Gastrocnemius medialis (tissue), 4 donors: ENCODE measurements at regions not wholly inside any gene's neighbourhood (a gene's known extent, or its start where the extent isn't known, plus 50 kb on each side); places are given as distances from the start of the nearest gene placed in this dataset.

Experiments
- ATAC-seq, 2 donors: fragments of 150-250 bp; one replicate each; pipeline ENCODE4 v1.9.1; 2016
- DNase-seq, 2 donors: peaks; one replicate each; pipeline ENCODE4 v3.0.0-alpha.2; 2019
- H3K27ac ChIP-seq, 4 donors: fragments of 200-600 bp; sonication (generic); 1 replicate in 1 of 4; 2 replicates in 3 of 4; pipeline ENCODE4 v1.5.1; 2016 to 2018; ENCODE audit warnings: mild to moderate bottlenecking in 2 of 4, moderate library complexity in 1 of 4
- H3K27me3 ChIP-seq, 3 donors: fragments of 200-600 bp; sonication (generic) in 2 of 3; 1 replicate in 1 of 3; 2 replicates in 2 of 3; pipeline versions ENCODE4 v1.5.1 to v1.6.0; 2016 to 2019; ENCODE audit warnings: mild to moderate bottlenecking in 1 of 3, moderate library complexity in 1 of 3
- H3K36me3 ChIP-seq, 2 donors: fragments of 200-600 bp; sonication (generic) in 1 of 2; one replicate each; pipeline ENCODE4 v1.5.1; 2017 to 2018
- H3K4me1 ChIP-seq, 2 donors: fragments of 200-600 bp; sonication (generic) in 1 of 2; one replicate each; pipeline ENCODE4 v1.5.1; 2016 to 2017; ENCODE audit warnings: mild to moderate bottlenecking in 2 of 2
- H3K4me3 ChIP-seq, 4 donors: fragments of 200-600 bp; sonication (generic) in 3 of 4; 1 replicate in 1 of 4; 2 replicates in 3 of 4; pipeline ENCODE4 v1.5.1; 2016 to 2019; ENCODE audit warnings: mild to moderate bottlenecking in 2 of 4
- H3K9me3 ChIP-seq, 3 donors: fragments of 200-600 bp; sonication (generic) in 2 of 3; 1 replicate in 1 of 3; 2 replicates in 2 of 3; pipeline ENCODE4 v1.5.1; 2016 to 2019
- CTCF ChIP-seq, 5 experiments: fragments of 450-650 bp in 3 of 5; fragments of 200-600 bp in 2 of 5; sonication (generic) in 2 of 5; IDR thresholded peaks in 4 of 5; conservative IDR thresholded peaks in 1 of 5; 1 replicate in 4 of 5; 2 replicates in 1 of 5; pipeline ENCODE4 v1.5.1; 2016 to 2019; ENCODE audit warnings: antibody characterized with exemption in 5 of 5, mild to moderate bottlenecking in 3 of 5, moderate library complexity in 3 of 5
- POLR2A ChIP-seq, 2 donors: fragments of 450-650 bp; IDR thresholded peaks; one replicate each; pipeline ENCODE4 v1.6.1; 2017; ENCODE audit warnings: antibody characterized with exemption in 2 of 2, mild to moderate bottlenecking in 2 of 2, moderate library complexity in 2 of 2
- in situ Hi-C, 4 donors: fragments of 200-750 bp; cut with MboI; loops; one replicate each; pipeline versions ENCODE4 v1.15.0 to v1.8.0; 2017; ENCODE audit warnings: low sequenced_read_pairs in 4 of 4
- intact Hi-C: fragments of 100-400 bp; cut with DNase I; formaldehyde crosslinking; loops from one replicate; pipeline ENCODE4 v1.15.1; 2023; ENCODE audit warnings: low total_unique reads

DNA sequence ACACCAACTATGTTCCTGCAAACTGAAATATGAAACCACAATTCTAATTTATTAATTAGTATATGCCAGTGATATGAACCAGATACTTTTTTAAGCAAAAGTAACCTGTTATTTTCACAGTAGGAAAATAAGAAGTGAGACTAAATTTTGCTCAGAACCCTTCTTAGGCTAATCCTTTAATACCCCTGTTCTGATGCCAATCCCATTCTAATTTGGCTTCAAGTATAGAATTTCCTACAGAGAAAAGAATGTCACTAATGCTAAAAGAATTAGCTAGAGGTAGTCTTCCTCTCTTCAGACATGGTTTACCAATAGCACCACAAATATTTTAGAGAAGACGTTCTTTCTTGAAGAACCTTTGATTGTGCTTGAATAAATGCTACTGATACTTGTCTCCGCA, 758.4 kb downstream of the FLRT2 start:
- intact Hi-C loops, result no loop called here

GRCh38 chr14:86279405-86279804, 749.5 kb downstream of the FLRT2 start:
- Histone ChIP-seq H3K27me3 (no peaks in the 10 kb centered on the region), H3K4me3 (no peak overlapping the region), H3K27ac (no peak overlapping the region), H3K9me3 (no peaks in the 10 kb centered on the region), H3K36me3 (no peaks in the 10 kb centered on the region), H3K4me1 (no peaks in the 10 kb centered on the region)
- in situ Hi-C loops, result no loop called here
- ATAC-seq (no peak), DNase-seq (no peak)
- TF ChIP-seq CTCF (IDR thresholded peaks at IDR 0.05 in 4 of 5, conservative IDR thresholded peaks at IDR 0.05 in 1 of 5), result no peak
- intact Hi-C loops, result no loop called here

More for the DNA sequence above, 758.4 kb downstream of the FLRT2 start:
- Histone ChIP-seq H3K27ac (no peak overlapping the region), H3K27me3 (no peaks in the 10 kb centered on the region), H3K4me3 (no peak overlapping the region), H3K36me3 (no peaks in the 10 kb centered on the region), H3K4me1 (no peaks in the 10 kb centered on the region), H3K9me3 (no peaks in the 10 kb centered on the region)
- DNase-seq (no peak), ATAC-seq (no peak)
- TF ChIP-seq CTCF (IDR thresholded peaks at IDR 0.05 in 4 of 5, conservative IDR thresholded peaks at IDR 0.05 in 1 of 5), result no peak
- TF ChIP-seq POLR2A (IDR thresholded peaks at IDR 0.05), result no peak
- in situ Hi-C loops, result no loop called here

GRCh38 chr14:86257973-86258372, 728.0 kb downstream of the FLRT2 start:
- H3K27me3 ChIP-seq, result no peaks in the 10 kb centered on the region
- no peak for DNase-seq
- H3K4me3 ChIP-seq, result no peak overlapping the region
- H3K4me1 ChIP-seq, result no peaks in the 10 kb centered on the region
- H3K36me3 ChIP-seq, result no peaks in the 10 kb centered on the region
- intact Hi-C loops, result no loop called here
- in situ Hi-C loops, result no loop called here
- no peaks in the 10 kb centered on the region for H3K9me3 ChIP-seq
- no peak overlapping the region for H3K27ac ChIP-seq
- no peak for ATAC-seq
- TF ChIP-seq CTCF (IDR thresholded peaks at IDR 0.05 in 4 of 5, conservative IDR thresholded peaks at IDR 0.05 in 1 of 5) (no peak), POLR2A (IDR thresholded peaks at IDR 0.05) (no peak)

DNA sequence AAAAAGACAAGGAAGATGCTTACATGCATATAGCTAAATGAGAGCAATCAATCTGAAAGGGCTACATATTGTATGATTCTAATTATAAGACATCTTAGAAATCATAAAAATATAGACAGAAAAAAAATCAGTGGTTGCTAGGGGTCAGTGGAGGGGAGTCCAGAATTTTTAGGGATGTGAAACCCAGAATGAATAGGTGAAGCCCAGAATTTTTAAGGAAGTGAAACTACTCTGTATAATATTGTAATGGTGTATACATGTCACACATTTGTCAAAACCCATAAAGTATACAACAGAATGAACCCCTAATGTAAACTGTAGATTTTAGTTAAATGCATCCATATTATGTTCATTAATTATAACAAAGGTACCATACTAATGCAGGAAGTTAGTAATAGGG, 713.2 kb downstream of the FLRT2 start:
- TF ChIP-seq POLR2A (IDR thresholded peaks at IDR 0.05) (no peak), CTCF (IDR thresholded peaks at IDR 0.05 in 4 of 5, conservative IDR thresholded peaks at IDR 0.05 in 1 of 5) (no peak)
- Histone ChIP-seq H3K27me3 (no peaks in the 10 kb centered on the region), H3K4me1 (no peaks in the 10 kb centered on the region), H3K36me3 (no peaks in the 10 kb centered on the region), H3K9me3 (no peaks in the 10 kb centered on the region), H3K4me3 (no peak overlapping the region), H3K27ac (no peak overlapping the region)
- intact Hi-C loops, result no loop called here
- in situ Hi-C loops, result no loop called here
- no peak for ATAC-seq
- no peak for DNase-seq

DNA sequence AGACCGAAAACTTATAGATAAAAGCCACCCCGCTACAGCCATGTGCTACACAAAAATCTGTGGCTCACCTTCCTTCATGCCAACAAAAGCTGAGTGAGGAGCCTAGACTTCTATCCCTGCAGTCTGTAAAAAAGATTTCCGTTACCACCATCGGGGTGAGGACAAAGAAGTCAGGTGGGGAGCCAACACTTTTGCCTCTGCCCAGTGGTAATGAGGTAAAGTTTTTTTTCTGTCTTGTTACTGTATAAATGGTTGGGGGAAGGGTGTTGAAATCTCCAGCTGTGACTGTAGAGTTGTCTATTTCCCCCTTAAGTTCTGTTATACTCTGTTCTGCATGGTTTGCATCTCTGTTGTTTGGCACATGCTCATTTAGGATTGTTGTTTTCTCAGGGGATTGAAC, 707.8 kb downstream of the FLRT2 start:
- DNase-seq, result no peak
- no peaks in the 10 kb centered on the region for H3K27me3 ChIP-seq
- H3K4me3 ChIP-seq, result no peak overlapping the region
- no peaks in the 10 kb centered on the region for H3K4me1 ChIP-seq
- H3K36me3 ChIP-seq, result no peaks in the 10 kb centered on the region
- intact Hi-C loops, result no loop called here
- no peak for TF ChIP-seq POLR2A (IDR thresholded peaks at IDR 0.05)
- ATAC-seq, result no peak
- H3K9me3 ChIP-seq, result no peaks in the 10 kb centered on the region
- in situ Hi-C loops, result no loop called here
- H3K27ac ChIP-seq, result no peak overlapping the region
